ENCODE measurements at regions not wholly inside any gene's neighbourhood (a gene's known extent, or its start where the extent isn't known, plus 50 kb on each side); places are given as distances from the start of the nearest gene placed in this dataset.

DNA sequence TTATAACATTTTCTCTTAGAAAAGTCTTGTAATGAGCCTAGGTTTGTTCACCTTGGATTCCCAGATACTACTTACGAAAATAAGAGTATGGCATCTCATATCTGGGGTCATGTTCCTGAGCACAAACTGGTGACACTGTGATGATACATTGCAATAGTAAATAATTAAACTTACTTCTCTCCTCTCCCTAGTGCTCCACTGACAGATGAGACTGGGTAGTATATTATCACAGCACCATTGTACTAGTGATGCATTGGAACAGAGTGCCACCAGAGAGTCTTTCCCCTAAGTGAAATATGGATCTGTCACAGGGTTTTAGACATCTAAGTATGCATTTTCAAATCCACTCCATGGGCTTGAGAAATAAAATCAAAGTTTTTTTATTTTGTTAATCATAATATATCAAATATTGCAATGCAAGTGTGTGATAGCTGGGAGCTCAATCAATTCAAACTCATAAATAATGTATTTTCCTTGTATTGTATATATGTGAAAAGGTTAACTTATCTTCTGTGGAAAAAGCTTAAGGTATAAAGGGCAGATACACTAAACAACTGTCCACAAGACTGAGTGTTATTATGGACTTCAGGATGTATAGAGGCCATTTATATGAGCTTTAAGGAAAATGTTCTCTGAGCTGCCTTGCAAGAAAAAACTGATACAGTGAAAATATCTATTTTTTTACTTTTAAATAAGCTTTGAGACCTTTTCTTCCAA is 275.5 kb downstream of the ZWINT start:
- Mint-ChIP-seq H3K36me3 (no peaks in the 10 kb centered on the region), H3K4me1 (no peaks in the 10 kb centered on the region), H3K27me3 (no peaks in the 10 kb centered on the region), H3K27ac (no peak overlapping the region), H3K9me3 (peaks cover 5 to 16% (median 9%) of the 10 kb centered on the region in 8 donors), H3K4me3 (no peak overlapping the region)
- intact Hi-C loops (cut with micrococcal nuclease) = no loop called here
- H3K4me1 ChIP-seq (ENCODE audit: insufficient read depth, low read length) = no peaks in the 10 kb centered on the region
- ChIA-PET POLR2A (ENCODE audit: partially characterized antibody) (no interaction called here), CTCF (ENCODE audit: partially characterized antibody) (no interaction called here)
- no peaks in the 10 kb centered on the region for H3K9me3 ChIP-seq (ENCODE audit: control insufficient read depth in 1 of 2, low read length in 2 of 2)
- no peak for DNase-seq
- H3K4me3 ChIP-seq (ENCODE audit: low read length in 2 of 2) = no peak overlapping the region
- H3K36me3 ChIP-seq (ENCODE audit: insufficient read depth, low read length) = no peaks in the 10 kb centered on the region
- H3K27me3 ChIP-seq (ENCODE audit: insufficient read depth, low read length) = no peaks in the 10 kb centered on the region
- no peak overlapping the region for H3K27ac ChIP-seq (ENCODE audit: low read depth, low read length)

DNA sequence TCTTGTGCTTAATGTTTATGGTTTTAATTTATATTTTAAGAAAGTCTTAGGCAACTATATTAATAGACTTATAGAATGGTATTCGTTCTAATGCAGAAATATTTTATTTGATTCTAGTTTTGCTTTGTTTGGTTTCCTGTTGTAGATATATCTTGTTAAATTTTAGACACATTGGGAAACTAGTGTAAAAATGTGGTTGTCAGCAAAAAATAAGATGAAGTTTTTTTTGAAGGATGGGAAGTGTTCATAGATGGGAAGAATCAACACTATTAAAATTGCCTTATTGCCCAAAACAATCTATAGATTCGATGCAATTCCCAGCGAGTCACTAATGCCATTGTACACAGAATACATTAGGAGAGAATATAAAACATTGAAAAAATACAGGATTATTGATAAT is 278.9 kb downstream of the ZWINT start:
- CTCF ChIA-PET (ENCODE audit: partially characterized antibody) = no interaction called here
- Mint-ChIP-seq H3K27me3 (no peaks in the 10 kb centered on the region), H3K9me3 (peaks cover 5 to 19% (median 10%) of the 10 kb centered on the region in 8 donors), H3K36me3 (no peaks in the 10 kb centered on the region), H3K4me1 (no peaks in the 10 kb centered on the region), H3K4me3 (no peak overlapping the region), H3K27ac (no peak overlapping the region)
- no peaks in the 10 kb centered on the region for H3K36me3 ChIP-seq (ENCODE audit: insufficient read depth, low read length)
- H3K27me3 ChIP-seq (ENCODE audit: insufficient read depth, low read length) = no peaks in the 10 kb centered on the region
- intact Hi-C loops (cut with micrococcal nuclease) = no loop called here
- no peak overlapping the region for H3K4me3 ChIP-seq (ENCODE audit: low read length in 2 of 2)
- POLR2A ChIA-PET (ENCODE audit: partially characterized antibody) = no interaction called here
- no peaks in the 10 kb centered on the region for H3K4me1 ChIP-seq (ENCODE audit: insufficient read depth, low read length)
- H3K27ac ChIP-seq (ENCODE audit: low read depth, low read length) = no peak overlapping the region
- DNase-seq = no peak
- no peaks in the 10 kb centered on the region for H3K9me3 ChIP-seq (ENCODE audit: control insufficient read depth in 1 of 2, low read length in 2 of 2)

DNA sequence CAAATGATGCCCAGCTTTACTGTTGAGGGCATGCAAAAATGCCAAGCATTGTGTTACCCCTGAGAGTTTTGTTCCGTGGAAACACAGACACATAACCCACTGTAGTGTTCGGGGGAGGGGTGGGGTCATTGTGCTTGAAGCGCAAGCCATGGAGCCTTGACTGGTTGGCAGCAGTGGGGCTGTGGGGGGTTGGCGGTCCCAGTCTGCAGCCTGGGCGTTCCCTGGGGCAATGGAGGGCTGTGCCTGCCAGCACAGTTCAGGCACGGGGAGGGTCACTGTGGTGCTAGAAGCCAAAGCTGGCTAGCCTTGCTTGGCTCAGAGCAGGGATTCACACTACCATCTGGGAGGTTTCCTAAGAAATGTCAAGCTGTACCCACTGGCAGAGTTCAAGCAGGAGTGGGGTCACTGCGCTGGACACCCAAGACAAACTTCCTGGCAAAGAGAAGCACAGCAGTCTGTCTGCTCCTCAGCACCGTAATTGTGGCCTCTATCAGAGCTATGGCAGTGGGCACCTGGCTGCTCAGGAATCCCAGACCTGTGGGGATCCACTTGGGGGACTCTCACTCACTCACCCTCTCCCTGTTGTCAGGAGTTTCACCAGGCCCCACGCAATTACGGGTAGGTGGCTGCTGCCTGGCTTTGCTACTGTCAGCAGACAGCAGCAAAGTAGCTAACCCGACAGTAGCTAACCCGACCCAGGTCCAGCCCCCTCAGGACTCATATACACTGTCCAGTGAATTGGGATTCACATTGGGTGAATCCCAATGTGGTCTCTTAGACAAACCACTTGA is 292.4 kb downstream of the ZWINT start:
- POLR2A ChIA-PET (ENCODE audit: partially characterized antibody) = no interaction called here
- H3K27me3 ChIP-seq (ENCODE audit: insufficient read depth, low read length) = no peaks in the 10 kb centered on the region
- no peaks in the 10 kb centered on the region for H3K36me3 Mint-ChIP-seq
- peaks cover 2 to 24% (median 8%) of the 10 kb centered on the region in 8 donors for H3K9me3 Mint-ChIP-seq
- no peak overlapping the region for H3K4me3 Mint-ChIP-seq
- H3K36me3 ChIP-seq (ENCODE audit: insufficient read depth, low read length) = no peaks in the 10 kb centered on the region
- intact Hi-C loops (cut with micrococcal nuclease) = no loop called here
- CTCF ChIA-PET (ENCODE audit: partially characterized antibody) = no interaction called here
- H3K9me3 ChIP-seq (ENCODE audit: control insufficient read depth in 1 of 2, low read length in 2 of 2) = no peaks in the 10 kb centered on the region
- H3K27me3 Mint-ChIP-seq = no peaks in the 10 kb centered on the region
- H3K4me3 ChIP-seq (ENCODE audit: low read length in 2 of 2) = no peak overlapping the region
- peak in 1 of 5 donors; percentile 21 for DNase-seq
- H3K27ac Mint-ChIP-seq = no peak overlapping the region
- no peaks in the 10 kb centered on the region for H3K4me1 Mint-ChIP-seq
- no peaks in the 10 kb centered on the region for H3K4me1 ChIP-seq (ENCODE audit: insufficient read depth, low read length)
- no peak overlapping the region for H3K27ac ChIP-seq (ENCODE audit: low read depth, low read length)

DNA sequence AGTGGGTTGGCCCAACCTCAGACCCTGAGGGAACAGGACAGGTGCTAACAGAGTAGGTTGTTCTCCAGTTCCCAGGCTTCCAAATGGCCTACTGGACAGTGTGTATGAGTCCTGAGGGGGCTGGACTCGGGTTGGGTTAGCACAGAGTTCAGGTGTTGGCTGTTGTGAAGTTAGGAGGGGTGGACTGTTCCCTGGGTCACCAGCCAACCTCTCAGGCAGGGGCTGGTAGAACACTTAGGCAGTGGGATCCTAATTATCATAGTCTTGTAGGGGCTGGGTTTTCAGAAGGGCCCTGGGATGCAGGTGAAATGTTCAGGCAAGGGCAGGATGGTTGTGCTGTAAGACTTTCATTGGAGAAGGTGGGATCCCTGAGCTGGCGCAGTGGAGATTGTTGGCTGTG is 293.0 kb downstream of the ZWINT start:
- no peaks in the 10 kb centered on the region for H3K36me3 Mint-ChIP-seq
- no peak overlapping the region for H3K4me3 ChIP-seq (ENCODE audit: low read length in 2 of 2)

DNA sequence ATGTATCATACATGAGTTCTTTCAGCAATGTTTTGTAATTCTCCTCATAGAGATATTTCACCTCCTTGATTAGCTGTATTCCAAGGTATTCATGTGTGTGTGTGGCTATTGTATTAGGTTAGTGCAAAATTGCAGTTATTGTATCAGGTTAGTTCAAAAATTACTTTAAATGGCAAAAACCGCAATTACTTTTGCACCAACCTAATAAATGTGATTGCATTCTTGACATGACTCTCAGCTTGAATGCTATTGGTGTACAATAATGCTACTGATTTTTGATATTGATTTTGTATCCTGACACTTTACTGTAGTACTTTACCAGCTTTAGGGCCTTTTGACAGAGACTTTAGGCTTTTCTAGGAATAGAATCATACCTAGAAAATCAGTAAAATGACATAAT is 297.4 kb downstream of the ZWINT start:
- H3K27me3 Mint-ChIP-seq = no peaks in the 10 kb centered on the region
- Histone ChIP-seq H3K27me3 (ENCODE audit: insufficient read depth, low read length) (no peaks in the 10 kb centered on the region), H3K4me1 (ENCODE audit: insufficient read depth, low read length) (no peaks in the 10 kb centered on the region), H3K4me3 (ENCODE audit: low read length in 2 of 2) (no peak overlapping the region), H3K36me3 (ENCODE audit: insufficient read depth, low read length) (no peaks in the 10 kb centered on the region), H3K9me3 (ENCODE audit: control insufficient read depth in 1 of 2, low read length in 2 of 2) (no peaks in the 10 kb centered on the region), H3K27ac (ENCODE audit: low read depth, low read length) (no peak overlapping the region)
- H3K4me1 Mint-ChIP-seq = no peaks in the 10 kb centered on the region
- no peak for DNase-seq
- H3K4me3 Mint-ChIP-seq = no peak overlapping the region
- intact Hi-C loops (cut with micrococcal nuclease) = no loop called here
- H3K9me3 Mint-ChIP-seq = peaks cover 4 to 23% (median 8%) of the 10 kb centered on the region in 8 donors
- CTCF ChIA-PET (ENCODE audit: partially characterized antibody) = no interaction called here
- H3K36me3 Mint-ChIP-seq = no peaks in the 10 kb centered on the region
- POLR2A ChIA-PET (ENCODE audit: partially characterized antibody) = no interaction called here
- H3K27ac Mint-ChIP-seq = no peak overlapping the region

More for the DNA sequence above, 293.0 kb downstream of the ZWINT start:
- DNase-seq = peak in 1 of 5 donors; percentile 37
- Mint-ChIP-seq H3K4me1 (no peaks in the 10 kb centered on the region), H3K27me3 (no peaks in the 10 kb centered on the region), H3K4me3 (no peak overlapping the region), H3K9me3 (peaks cover 2 to 24% (median 9%) of the 10 kb centered on the region in 8 donors), H3K27ac (no peak overlapping the region)
- Histone ChIP-seq H3K27ac (ENCODE audit: low read depth, low read length) (no peak overlapping the region), H3K36me3 (ENCODE audit: insufficient read depth, low read length) (no peaks in the 10 kb centered on the region), H3K27me3 (ENCODE audit: insufficient read depth, low read length) (no peaks in the 10 kb centered on the region), H3K9me3 (ENCODE audit: control insufficient read depth in 1 of 2, low read length in 2 of 2) (no peaks in the 10 kb centered on the region), H3K4me1 (ENCODE audit: insufficient read depth, low read length) (no peaks in the 10 kb centered on the region)
- POLR2A ChIA-PET (ENCODE audit: partially characterized antibody) = no interaction called here
- intact Hi-C loops (cut with micrococcal nuclease) = no loop called here
- CTCF ChIA-PET (ENCODE audit: partially characterized antibody) = no interaction called here

DNA sequence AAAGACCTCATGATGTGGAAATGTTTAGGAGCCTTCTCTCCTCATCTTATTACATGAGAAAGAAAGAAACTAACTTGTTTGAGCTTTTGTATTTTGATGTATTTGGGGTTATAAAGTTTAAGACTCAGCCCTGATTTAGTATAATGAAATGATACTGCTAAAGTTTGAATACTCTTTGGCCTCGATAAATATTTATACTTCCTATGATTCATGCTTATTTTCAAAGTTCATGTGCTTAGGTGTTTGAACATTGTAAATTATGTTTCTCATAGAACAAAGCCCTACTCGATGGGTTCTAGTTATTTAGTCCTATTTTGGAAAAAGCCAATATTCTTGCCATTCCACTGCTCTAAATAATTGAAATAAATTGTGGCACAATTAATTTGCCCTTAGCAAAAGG is 303.2 kb downstream of the ZWINT start:
- H3K27ac ChIP-seq (ENCODE audit: low read depth, low read length) = no peak overlapping the region
- no peak overlapping the region for H3K4me3 ChIP-seq (ENCODE audit: low read length in 2 of 2)
- no peaks in the 10 kb centered on the region for H3K4me1 Mint-ChIP-seq
- ChIA-PET POLR2A (ENCODE audit: partially characterized antibody) (no interaction called here), CTCF (ENCODE audit: partially characterized antibody) (no interaction called here)
- no peak overlapping the region for H3K27ac Mint-ChIP-seq
- no peaks in the 10 kb centered on the region for H3K36me3 Mint-ChIP-seq
- no peaks in the 10 kb centered on the region for H3K9me3 ChIP-seq (ENCODE audit: control insufficient read depth in 1 of 2, low read length in 2 of 2)
- no peaks in the 10 kb centered on the region for H3K27me3 Mint-ChIP-seq
- H3K36me3 ChIP-seq (ENCODE audit: insufficient read depth, low read length) = no peaks in the 10 kb centered on the region
- peaks cover under 1 to 18% (median 8%) of the 10 kb centered on the region in 8 donors for H3K9me3 Mint-ChIP-seq
- H3K4me1 ChIP-seq (ENCODE audit: insufficient read depth, low read length) = no peaks in the 10 kb centered on the region
- DNase-seq = no peak
- no peaks in the 10 kb centered on the region for H3K27me3 ChIP-seq (ENCODE audit: insufficient read depth, low read length)
- intact Hi-C loops (cut with micrococcal nuclease) = no loop called here
- no peak overlapping the region for H3K4me3 Mint-ChIP-seq

DNA sequence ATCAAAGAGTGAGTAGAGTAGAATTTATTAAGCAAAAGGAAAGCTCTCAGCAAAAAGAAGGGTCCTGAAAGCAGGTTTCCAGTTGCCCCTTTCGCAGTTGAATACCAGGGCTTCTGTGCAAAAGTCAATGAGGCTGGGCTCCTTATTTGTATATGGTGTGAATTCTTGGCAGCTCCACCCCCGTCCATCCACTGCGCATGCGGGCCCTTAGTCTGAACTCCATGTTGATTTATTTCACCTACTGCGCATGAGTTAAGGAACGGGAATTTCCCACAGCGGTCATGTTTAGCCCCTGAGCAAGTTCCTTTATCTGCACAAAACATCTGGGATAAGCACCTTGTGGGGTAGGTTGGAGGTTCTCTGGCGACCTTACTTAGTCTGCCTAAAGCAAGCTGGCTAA is 325.6 kb downstream of the ZWINT start:
- Histone ChIP-seq H3K4me3 (ENCODE audit: low read length in 2 of 2) (no peak overlapping the region), H3K4me1 (ENCODE audit: insufficient read depth, low read length) (no peaks in the 10 kb centered on the region), H3K36me3 (ENCODE audit: insufficient read depth, low read length) (no peaks in the 10 kb centered on the region), H3K9me3 (ENCODE audit: control insufficient read depth in 1 of 2, low read length in 2 of 2) (no peaks in the 10 kb centered on the region), H3K27ac (ENCODE audit: low read depth, low read length) (no peak overlapping the region), H3K27me3 (ENCODE audit: insufficient read depth, low read length) (no peaks in the 10 kb centered on the region)
- Mint-ChIP-seq H3K36me3 (no peaks in the 10 kb centered on the region), H3K4me1 (no peaks in the 10 kb centered on the region), H3K27me3 (no peaks in the 10 kb centered on the region), H3K4me3 (no peak overlapping the region), H3K27ac (no peak overlapping the region), H3K9me3 (peaks cover 0 to 11% (median 4%) of the 10 kb centered on the region in 8 donors)
- CTCF ChIA-PET (ENCODE audit: partially characterized antibody) = no interaction called here
- no peak for DNase-seq
- intact Hi-C loops (cut with micrococcal nuclease) = no loop called here
- POLR2A ChIA-PET (ENCODE audit: partially characterized antibody) = no interaction called here
